ENCODE measurements at regions not wholly inside any gene's neighbourhood (a gene's known extent, or its start where the extent isn't known, plus 50 kb on each side); places are given as distances from the start of the nearest gene placed in this dataset.

DNA sequence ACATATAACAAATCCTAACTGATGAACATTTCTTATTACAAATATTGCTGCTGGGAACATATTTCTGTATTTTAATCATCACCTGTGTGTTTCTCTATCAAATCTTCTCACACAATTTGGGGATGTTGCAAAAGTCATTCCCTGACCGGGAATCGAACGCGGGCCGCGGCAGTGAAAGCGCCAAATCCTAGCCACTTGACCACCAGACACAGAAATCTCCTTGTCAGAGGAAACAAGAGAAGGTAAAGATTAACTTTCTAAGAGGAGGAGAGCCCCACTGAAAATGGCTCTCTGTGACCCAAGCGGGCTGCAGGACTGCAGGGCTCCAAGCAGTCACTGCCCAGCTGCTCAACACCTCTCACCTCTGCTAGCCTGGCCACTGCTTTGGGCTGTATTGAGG lies 304.9 kb downstream of the FAM72C start:
- TF ChIP-seq, protein P1, sequence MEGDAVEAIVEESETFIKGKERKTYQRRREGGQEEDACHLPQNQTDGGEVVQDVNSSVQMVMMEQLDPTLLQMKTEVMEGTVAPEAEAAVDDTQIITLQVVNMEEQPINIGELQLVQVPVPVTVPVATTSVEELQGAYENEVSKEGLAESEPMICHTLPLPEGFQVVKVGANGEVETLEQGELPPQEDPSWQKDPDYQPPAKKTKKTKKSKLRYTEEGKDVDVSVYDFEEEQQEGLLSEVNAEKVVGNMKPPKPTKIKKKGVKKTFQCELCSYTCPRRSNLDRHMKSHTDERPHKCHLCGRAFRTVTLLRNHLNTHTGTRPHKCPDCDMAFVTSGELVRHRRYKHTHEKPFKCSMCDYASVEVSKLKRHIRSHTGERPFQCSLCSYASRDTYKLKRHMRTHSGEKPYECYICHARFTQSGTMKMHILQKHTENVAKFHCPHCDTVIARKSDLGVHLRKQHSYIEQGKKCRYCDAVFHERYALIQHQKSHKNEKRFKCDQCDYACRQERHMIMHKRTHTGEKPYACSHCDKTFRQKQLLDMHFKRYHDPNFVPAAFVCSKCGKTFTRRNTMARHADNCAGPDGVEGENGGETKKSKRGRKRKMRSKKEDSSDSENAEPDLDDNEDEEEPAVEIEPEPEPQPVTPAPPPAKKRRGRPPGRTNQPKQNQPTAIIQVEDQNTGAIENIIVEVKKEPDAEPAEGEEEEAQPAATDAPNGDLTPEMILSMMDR (IDR thresholded peaks at IDR 0.05; ENCODE audit: borderline replicate concordance, extremely low read depth, low read length, poor library complexity, severe bottlenecking) = no peak
- TF ChIP-seq EZH2 (IDR thresholded peaks at IDR 0.05; ENCODE audit: borderline replicate concordance, low read depth, low read length, severe bottlenecking) = no peak
